K562 (cell line): ENCODE measurements at regions not wholly inside any gene's neighbourhood (a gene's known extent, or its start where the extent isn't known, plus 50 kb on each side); places are given as distances from the start of the nearest gene placed in this dataset.

Experiments
- ATAC-seq: fragments of 200-7000 bp; cut with Tn5 transposase; 3 replicates; pipeline ENCODE4 v1.9.1; 2020; ENCODE audit warnings: moderate library complexity
- BruUV-seq: library from RNA; stranded (reverse); fragments of 400-500 nt; replicated peaks from 2 replicates; lab custom pipeline; 2021; lab: Mats Ljungman, UMichigan
- CTCF ChIA-PET: fragments of 300-600 bp; formaldehyde crosslinking; extraction: SDS; loops from one replicate; lab custom pipeline; 2021; ENCODE audit warnings: low intra/inter-chr PET ratio; lab: Yijun Ruan, JAX
- POLR2A ChIA-PET: fragments of 300-600, 350-650 bp; sonication (Branson Sonifier 250); formaldehyde crosslinking; extraction: SDS; loops from one replicate; lab custom pipeline; 2021; ENCODE audit warnings: antibody characterized with exemption, inconsistent platforms; lab: Yijun Ruan, JAX
- DNase-seq, 4 experiments: peaks; one replicate each; pipeline versions ENCODE4 v3.0.0 to v3.0.0-alpha.2; 2011 to 2018; ENCODE audit warnings: low spot score in 3 of 4, mixed read lengths in 3 of 4; ENCODE audit errors: extremely low read depth in 1 of 4
- FAIRE-seq: peaks from 2 replicates; lab custom pipeline; 2011; peaks lifted over from hg19 to GRCh38; lab: Jason Lieb, UNC
- H2AFZ ChIP-seq: 2 replicates; pipeline ENCODE4 v1.6.0; 2011; ENCODE audit warnings: low read depth, low read length, control low read depth, inconsistent platforms
- H3K27ac ChIP-seq: fragments of 200-600 bp; 3 replicates; pipeline ENCODE4 v1.8.0; 2011; ENCODE audit warnings: low read depth, mild to moderate bottlenecking, control low read depth, inconsistent platforms, low read length, moderate library complexity, mixed read lengths; ENCODE audit errors: extremely low read depth
- H3K27me3 ChIP-seq, 2 experiments: fragments of 300-600 bp in 1 of 2; 2 replicates in 1 of 2; 3 replicates in 1 of 2; pipeline versions ENCODE4 v1.6.0 to v1.8.0; 2011; ENCODE audit warnings: inconsistent platforms in 2 of 2, low read length in 2 of 2, mild to moderate bottlenecking in 1 of 2, mixed read lengths in 1 of 2, moderate library complexity in 1 of 2; ENCODE audit not compliant: control insufficient read depth in 2 of 2, insufficient read depth in 2 of 2
- H3K36me3 ChIP-seq: fragments of 300-600 bp; 3 replicates; pipeline ENCODE4 v1.8.0; 2011; ENCODE audit warnings: mild to moderate bottlenecking, low read length, inconsistent platforms; ENCODE audit not compliant: control insufficient read depth, insufficient read depth
- H3K4me1 ChIP-seq, 2 experiments: fragments of 200-600 bp in 1 of 2; replicated peaks in 1 of 2; 2 replicates in 1 of 2; 3 replicates in 1 of 2; pipeline versions ENCODE4 v1.5.1 to v1.8.0; 2011; ENCODE audit warnings: inconsistent platforms in 2 of 2, low read length in 2 of 2, mild to moderate bottlenecking in 1 of 2, mixed read lengths in 1 of 2, moderate library complexity in 1 of 2; ENCODE audit not compliant: control insufficient read depth in 2 of 2, insufficient read depth in 2 of 2
- H3K4me2 ChIP-seq: 2 replicates; pipeline ENCODE4 v1.6.1; 2011; ENCODE audit warnings: low read length, control low read depth, inconsistent platforms, mixed read lengths; ENCODE audit not compliant: insufficient read depth
- H3K4me3 ChIP-seq: fragments of 200-600 bp; sonication (generic), shearing (Covaris generic); 2 replicates; pipeline ENCODE4 v1.5.1; 2016; ENCODE audit warnings: control low read depth, inconsistent platforms
- H3K79me2 ChIP-seq: fragments of 200-600 bp; 3 replicates; pipeline ENCODE4 v1.8.0; 2011; ENCODE audit warnings: low read length, inconsistent platforms; ENCODE audit not compliant: control insufficient read depth, insufficient read depth
- H3K9ac ChIP-seq, 2 experiments: 2 replicates each; pipeline versions ENCODE4 v1.6.0 to v1.6.1; 2011; ENCODE audit warnings: low read depth in 2 of 2, low read length in 2 of 2, control low read depth in 1 of 2, inconsistent platforms in 1 of 2, mild to moderate bottlenecking in 1 of 2, mixed read lengths in 1 of 2; ENCODE audit not compliant: insufficient read depth in 1 of 2
- H3K9me1 ChIP-seq: one replicate; pipeline ENCODE4 v1.6.0; 2011; ENCODE audit warnings: inconsistent platforms, mild to moderate bottlenecking, low read length, moderate library complexity; ENCODE audit not compliant: control insufficient read depth, insufficient read depth
- H3K9me3 ChIP-seq: replicated peaks from 2 replicates; pipeline ENCODE4 v1.5.1; 2011; ENCODE audit warnings: low read depth, low read length, inconsistent platforms; ENCODE audit not compliant: control insufficient read depth, insufficient read depth
- H4K20me1 ChIP-seq: replicated peaks from 2 replicates; pipeline ENCODE4 v1.6.1; 2011; ENCODE audit warnings: low read length, inconsistent platforms, mixed read lengths; ENCODE audit not compliant: control insufficient read depth, insufficient read depth
- BDP1 ChIP-seq: IDR thresholded peaks from 3 replicates; pipeline ENCODE4 v1.6.1; 2011; ENCODE audit not compliant: insufficient read length, insufficient read depth
- CHD2 ChIP-seq: IDR thresholded peaks from 2 replicates; pipeline ENCODE4 v1.6.1; 2011; ENCODE audit warnings: low read depth, low read length
- DNMT1 ChIP-seq: fragments of 450-650 bp; IDR thresholded peaks from 2 replicates; pipeline ENCODE4 v1.6.1; 2016; ENCODE audit warnings: antibody characterized with exemption, mild to moderate bottlenecking
- FIP1L1 ChIP-seq: fragments of 200-400 bp; formaldehyde crosslinking; IDR thresholded peaks from 2 replicates; pipeline ENCODE4 v1.6.1; 2018; ENCODE audit warnings: mild to moderate bottlenecking, low read depth, low read length; ENCODE audit not compliant: poor library complexity, severe bottlenecking
- FOXK2 ChIP-seq, 2 experiments: fragments of 450-650 bp; IDR thresholded peaks in 1 of 2; conservative IDR thresholded peaks in 1 of 2; 2 replicates each; pipeline ENCODE4 v1.6.1; 2016; ENCODE audit warnings: low read depth in 2 of 2, mild to moderate bottlenecking in 1 of 2
- FOXP4 ChIP-seq: sonication (generic); formaldehyde crosslinking; IDR thresholded peaks from 2 replicates; pipeline ENCODE4 v1.8.0; 2022; ENCODE audit warnings: mild to moderate bottlenecking, missing genetic modification reagents, borderline replicate concordance
- MAZ ChIP-seq, 2 experiments: fragments of 450-650 bp in 1 of 2; sonication (generic) in 1 of 2; formaldehyde crosslinking; IDR thresholded peaks in 1 of 2; conservative IDR thresholded peaks in 1 of 2; 2 replicates each; pipeline versions ENCODE4 v1.4.0 to v1.5.0; 2020; ENCODE audit warnings: mild to moderate bottlenecking in 1 of 2, missing genetic modification reagents in 1 of 2
- MEF2A ChIP-seq: IDR thresholded peaks from 2 replicates; pipeline ENCODE4 v1.6.1; 2011; ENCODE audit warnings: low read depth, mild to moderate bottlenecking, low read length, moderate library complexity; ENCODE audit not compliant: control insufficient read depth
- NBN ChIP-seq: fragments of 450-650 bp; IDR thresholded peaks from 2 replicates; pipeline ENCODE4 v1.6.1; 2016; ENCODE audit warnings: low read depth, mild to moderate bottlenecking
- NFIX ChIP-seq: fragments of 250-450 bp; sonication (Bioruptor Pico); IDR thresholded peaks from 2 replicates; pipeline ENCODE4 v1.4.0; 2020; ENCODE audit warnings: low read depth, mild to moderate bottlenecking, moderate library complexity
- PTBP1 ChIP-seq: fragments of 200-400 bp; formaldehyde crosslinking; IDR thresholded peaks from 2 replicates; pipeline ENCODE4 v1.6.1; 2017; ENCODE audit warnings: low read depth, low read length
- RBFOX2 ChIP-seq: fragments of 200-400 bp; formaldehyde crosslinking; IDR thresholded peaks from 2 replicates; pipeline ENCODE4 v1.6.1; 2017; ENCODE audit warnings: low read depth, mild to moderate bottlenecking, low read length, moderate library complexity
- STAG1 ChIP-seq: sonication (generic); formaldehyde crosslinking; IDR thresholded peaks from 2 replicates; pipeline ENCODE4 v1.5.0; 2020; ENCODE audit warnings: missing genetic modification reagents, borderline replicate concordance
- TARDBP ChIP-seq: fragments of 450-650 bp; IDR thresholded peaks from 2 replicates; pipeline ENCODE4 v1.6.1; 2016
- ZNF239 ChIP-seq: fragments of 250-450 bp; sonication (Bioruptor Pico); IDR thresholded peaks from 2 replicates; pipeline ENCODE4 v1.4.0; 2020; ENCODE audit warnings: mild to moderate bottlenecking
- ZNF445 ChIP-seq: fragments of 250-450 bp; sonication (Bioruptor Pico); IDR thresholded peaks from 2 replicates; pipeline ENCODE4 v1.4.0; 2020; ENCODE audit warnings: low read depth, mild to moderate bottlenecking, moderate library complexity
- ZNF584 ChIP-seq: fragments of 200-800 bp; sonication (Bioruptor generic); IDR thresholded peaks from 2 replicates; pipeline ENCODE4 v1.6.1; 2016; ENCODE audit warnings: low read depth, mild to moderate bottlenecking, missing genetic modification characterization, missing compliant biosample characterization
- WGBS: fragments of 100-300 bp; shearing (Covaris generic); methylation state at CpG from one replicate; pipeline ENCODE4 v1.1.6; 2016; ENCODE audit warnings: low coverage, mixed read lengths; ENCODE audit not compliant: insufficient coverage; ENCODE audit errors: missing lambda C conversion rate; 5-methylcytosine and 5-hydroxymethylcytosine counted together
- in situ Hi-C: fragments of 300-500 bp; cut with MboI; formaldehyde crosslinking; loops from 4 replicates; pipeline ENCODE4 v1.15.0; 2018; ENCODE audit warnings: inconsistent platforms, mixed read lengths
- intact Hi-C: fragments of 100-400 bp; cut with micrococcal nuclease; formaldehyde crosslinking; loops from 2 replicates; pipeline ENCODE4 v1.14.2; 2022

DNA sequence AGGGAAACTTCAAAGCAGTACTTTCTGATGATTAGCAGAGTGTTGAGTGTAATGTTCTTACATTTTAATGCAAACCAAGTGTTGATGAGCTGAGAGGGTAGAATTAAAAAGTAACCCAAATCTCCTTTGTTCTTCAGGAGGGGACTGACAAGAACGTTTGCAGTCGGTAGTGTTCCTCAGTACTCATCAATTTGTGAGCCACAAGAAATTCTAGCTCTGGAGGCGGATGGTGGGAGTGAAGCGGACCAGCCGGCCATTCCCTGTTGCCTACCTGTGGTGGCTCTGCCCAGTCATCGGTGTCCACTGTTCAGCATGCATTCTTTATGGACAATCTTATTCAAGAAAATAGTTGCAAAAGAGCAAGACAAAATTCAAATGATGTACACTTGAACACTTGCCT lies 438.6 kb upstream of the POU3F3 start (continued):
- TF ChIP-seq FOXK2 (conservative IDR thresholded peaks at IDR 0.05 in 1 of 2, IDR thresholded peaks at IDR 0.05 in 1 of 2; ENCODE audit: low read depth in 2 of 2) (no peak), ZNF239 (CRISPR knock-in tag) (no peak), FOXP4 (no peak), ZNF584 (no peak), ZNF445 (CRISPR knock-in tag) (no peak), TARDBP (no peak)
- TF ChIP-seq, all 486 proteins: peak for 0

- no peak overlapping the region for H3K4me3 ChIP-seq
- H3K27ac ChIP-seq = no peak overlapping the region
- no peaks in the 10 kb centered on the region for H3K79me2 ChIP-seq
- in situ Hi-C loops = no loop called here
- H3K9me3 ChIP-seq = no peaks in the 10 kb centered on the region
- no peak overlapping the region for H3K4me2 ChIP-seq
- H3K36me3 ChIP-seq = no peaks in the 10 kb centered on the region
- no peaks in the 10 kb centered on the region for H3K4me1 ChIP-seq
- no peak overlapping the region for H3K9ac ChIP-seq
- CTCF ChIA-PET = no interaction called here
- ATAC-seq (no peak), DNase-seq (no peak), FAIRE-seq (no peak)
- H3K9me1 ChIP-seq = no peaks in the 10 kb centered on the region
- H4K20me1 ChIP-seq = no peaks in the 10 kb centered on the region
- H2AFZ ChIP-seq = no peak overlapping the region
- TF ChIP-seq RBFOX2 (no peak), CHD2 (no peak), PTBP1 (no peak), STAG1 (CRISPR knock-in tag) (no peak), DNMT1 (no peak), NFIX (CRISPR knock-in tag) (no peak), NBN (no peak), FIP1L1 (no peak), MEF2A (no peak), MAZ (CRISPR knock-in tag; conservative IDR thresholded peaks at IDR 0.05 in 1 of 2, IDR thresholded peaks at IDR 0.05 in 1 of 2) (no peak), BDP1 (no peak)
- 0 out of 5 replicates have a peak, but pooled peaks cover 0 to 4% of the 10 kb centered on the region in 2 experiments for H3K27me3 ChIP-seq
- POLR2A ChIA-PET = no interaction called here
- intact Hi-C loops = no loop called here
- no TSS peak for BruUV-seq
- WGBS = under 1% methylated on average over 18 of the region's 18 CpGs
These were observed 437.4 kb upstream of the POU3F3 start for GRCh38 chr2:104416339-104417000.
